Activated CD8-positive, alpha-beta memory T cell treated with anti-CD3 and anti-CD28 coated beads for 1 hour (primary cell): ENCODE measurements at regions not wholly inside any gene's neighbourhood (a gene's known extent, or its start where the extent isn't known, plus 50 kb on each side); places are given as distances from the start of the nearest gene placed in this dataset.

Experiments
- DNase-seq, 2 donors: peaks; one replicate each; pipeline ENCODE4 v3.0.0-alpha.2; 2020; ENCODE audit warnings: low read depth in 1 of 2; ENCODE audit errors: extremely low read depth in 1 of 2

- DNase-seq: no peak
Observed at GRCh38 chr14:98288825-98289224, 983.2 kb downstream of the BCL11B start.

GRCh38 chr14:98290596-98290995, 981.4 kb downstream of the BCL11B start:
- DNase-seq: no peak

- no peak for DNase-seq
Observed at GRCh38 chr14:98292191-98292590, 979.8 kb downstream of the BCL11B start.

GRCh38 chr14:98293576-98293975, 978.4 kb downstream of the BCL11B start:
- no peak for DNase-seq

- DNase-seq: no peak
Observed at GRCh38 chr14:98296895-98297294, 975.1 kb downstream of the BCL11B start.

- DNase-seq: no peak
Observed at GRCh38 chr14:98297567-98297966, 974.4 kb downstream of the BCL11B start.

- no peak for DNase-seq
Observed at GRCh38 chr14:98298481-98299244, 973.3 kb downstream of the BCL11B start.

GRCh38 chr14:98301681-98302080, 970.3 kb downstream of the BCL11B start:
- no peak for DNase-seq

- no peak for DNase-seq
Observed at GRCh38 chr14:98304574-98304973, 967.4 kb downstream of the BCL11B start.

- no peak for DNase-seq
Observed at GRCh38 chr14:98309591-98309990, 962.4 kb downstream of the BCL11B start.

GRCh38 chr14:98312006-98312405, 960.0 kb downstream of the BCL11B start:
- no peak for DNase-seq

- no peak for DNase-seq
Observed at GRCh38 chr14:98321841-98322240, 950.2 kb downstream of the BCL11B start.

GRCh38 chr14:98323836-98324235, 948.2 kb downstream of the BCL11B start:
- no peak for DNase-seq

- DNase-seq: no peak
Observed at GRCh38 chr14:98325761-98326160, 946.2 kb downstream of the BCL11B start.

- no peak for DNase-seq
Observed at GRCh38 chr14:98328496-98328895, 943.5 kb downstream of the BCL11B start.

- DNase-seq: no peak
Observed at GRCh38 chr14:98334186-98334585, 937.8 kb downstream of the BCL11B start.

GRCh38 chr14:98341211-98341610, 930.8 kb downstream of the BCL11B start:
- DNase-seq: no peak

- no peak for DNase-seq
Observed at GRCh38 chr14:98345161-98345560, 926.8 kb downstream of the BCL11B start.

GRCh38 chr14:98347686-98348085, 924.3 kb downstream of the BCL11B start:
- no peak for DNase-seq

- DNase-seq: no peak
Observed at GRCh38 chr14:98348505-98348904, 923.5 kb downstream of the BCL11B start.

GRCh38 chr14:98350213-98350612, 921.8 kb downstream of the BCL11B start:
- DNase-seq: no peak

GRCh38 chr14:98364961-98365360, 907.0 kb downstream of the BCL11B start:
- DNase-seq: no peak

- no peak for DNase-seq
Observed at GRCh38 chr14:98366429-98366828, 905.6 kb downstream of the BCL11B start.
